ENCODE measurements at regions not wholly inside any gene's neighbourhood (a gene's known extent, or its start where the extent isn't known, plus 50 kb on each side); places are given as distances from the start of the nearest gene placed in this dataset.

GRCh38 chr12:102730996-102731395 lies 186.0 kb downstream of the PAH start:
- TF ChIP-seq POLR2A (IDR thresholded peaks at IDR 0.05; ENCODE audit: low read length) (no peak), GATA1 (IDR thresholded peaks at IDR 0.05; ENCODE audit: low read depth, low read length) (no peak)

Measured in erythroblast (primary cell).